Type B pancreatic cell (in vitro differentiated cells): ENCODE measurements at regions not wholly inside any gene's neighbourhood (a gene's known extent, or its start where the extent isn't known, plus 50 kb on each side); places are given as distances from the start of the nearest gene placed in this dataset.

Experiments
- DNase-seq: peaks from one replicate; pipeline ENCODE4 v3.0.0; 2021; ENCODE audit warnings: mixed read lengths; ENCODE audit not compliant: unreplicated experiment; ENCODE audit errors: extremely low spot score
- H3K27ac Mint-ChIP-seq: 2 replicates; pipeline ENCODE4 v1.8.0; 2021; ENCODE audit warnings: mild to moderate bottlenecking, mixed read lengths
- H3K27me3 Mint-ChIP-seq: 2 replicates; pipeline ENCODE4 v1.8.0; 2021; ENCODE audit warnings: mixed read lengths
- H3K36me3 Mint-ChIP-seq: 2 replicates; pipeline ENCODE4 v1.8.0; 2021; ENCODE audit warnings: mixed read lengths
- H3K4me1 Mint-ChIP-seq: one replicate; pipeline ENCODE4 v1.8.0; 2021; ENCODE audit warnings: mixed read lengths; ENCODE audit not compliant: unreplicated experiment
- H3K4me3 Mint-ChIP-seq: 2 replicates; pipeline ENCODE4 v1.8.0; 2021; ENCODE audit warnings: mild to moderate bottlenecking, mixed read lengths
- H3K9me3 Mint-ChIP-seq: 2 replicates; pipeline ENCODE4 v1.8.0; 2021; ENCODE audit warnings: mixed read lengths
- TF ChIP-seq, protein P1 (sequence below): fragments of 200-600 bp; sonication (generic); conservative IDR thresholded peaks from 2 replicates; pipeline ENCODE4 v1.5.0; 2021; ENCODE audit warnings: antibody characterized with exemption, mild to moderate bottlenecking

DNA sequence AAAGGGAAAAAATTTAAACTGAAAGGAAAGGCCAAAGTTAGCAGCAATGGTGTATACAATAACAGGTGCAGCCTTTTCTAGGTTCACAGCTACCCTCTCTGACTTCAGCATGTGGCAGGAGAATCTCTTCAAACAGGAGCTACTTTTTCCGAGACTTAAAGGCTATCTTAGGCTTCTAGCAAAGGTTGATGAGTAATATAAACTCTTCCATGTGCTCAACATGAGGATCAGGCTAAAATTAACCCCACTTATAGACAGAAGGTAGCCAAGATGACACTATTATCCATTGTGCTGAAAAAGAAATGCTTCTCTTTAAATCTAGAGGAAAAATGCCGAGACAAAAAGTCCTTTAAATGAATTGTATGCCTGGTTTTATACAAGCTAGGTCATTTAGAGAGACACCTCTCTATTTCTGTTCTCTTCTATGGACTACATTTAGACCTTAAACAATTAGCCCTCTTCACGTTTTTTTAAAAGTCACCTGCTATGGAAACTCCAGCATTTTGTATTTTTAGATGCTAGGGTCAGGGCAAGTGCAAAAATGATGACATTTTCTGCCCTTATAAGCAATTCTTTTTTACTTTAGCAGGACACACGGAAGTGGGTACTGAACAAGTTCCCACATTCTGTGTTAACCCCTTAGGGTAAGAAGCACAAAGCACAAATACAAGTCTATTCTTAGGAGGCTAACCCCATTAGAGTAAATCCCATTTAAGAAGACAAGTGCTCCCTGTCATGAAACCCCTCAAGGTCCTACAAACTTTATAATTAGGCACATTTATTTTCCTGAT is 216.8 kb upstream of the CITED2 start:
- H3K36me3 Mint-ChIP-seq: no peaks in the 10 kb centered on the region
- TF ChIP-seq, protein P1, sequence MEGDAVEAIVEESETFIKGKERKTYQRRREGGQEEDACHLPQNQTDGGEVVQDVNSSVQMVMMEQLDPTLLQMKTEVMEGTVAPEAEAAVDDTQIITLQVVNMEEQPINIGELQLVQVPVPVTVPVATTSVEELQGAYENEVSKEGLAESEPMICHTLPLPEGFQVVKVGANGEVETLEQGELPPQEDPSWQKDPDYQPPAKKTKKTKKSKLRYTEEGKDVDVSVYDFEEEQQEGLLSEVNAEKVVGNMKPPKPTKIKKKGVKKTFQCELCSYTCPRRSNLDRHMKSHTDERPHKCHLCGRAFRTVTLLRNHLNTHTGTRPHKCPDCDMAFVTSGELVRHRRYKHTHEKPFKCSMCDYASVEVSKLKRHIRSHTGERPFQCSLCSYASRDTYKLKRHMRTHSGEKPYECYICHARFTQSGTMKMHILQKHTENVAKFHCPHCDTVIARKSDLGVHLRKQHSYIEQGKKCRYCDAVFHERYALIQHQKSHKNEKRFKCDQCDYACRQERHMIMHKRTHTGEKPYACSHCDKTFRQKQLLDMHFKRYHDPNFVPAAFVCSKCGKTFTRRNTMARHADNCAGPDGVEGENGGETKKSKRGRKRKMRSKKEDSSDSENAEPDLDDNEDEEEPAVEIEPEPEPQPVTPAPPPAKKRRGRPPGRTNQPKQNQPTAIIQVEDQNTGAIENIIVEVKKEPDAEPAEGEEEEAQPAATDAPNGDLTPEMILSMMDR: no peak
- no peak for DNase-seq
- no peak overlapping the region for H3K4me3 Mint-ChIP-seq
- H3K4me1 Mint-ChIP-seq: peaks cover 55% of the 10 kb centered on the region
- H3K27ac Mint-ChIP-seq: no peak overlapping the region
- H3K27me3 Mint-ChIP-seq: no peaks in the 10 kb centered on the region
- H3K9me3 Mint-ChIP-seq: no peaks in the 10 kb centered on the region

- H3K27me3 Mint-ChIP-seq: no peaks in the 10 kb centered on the region
- H3K36me3 Mint-ChIP-seq: no peaks in the 10 kb centered on the region
- H3K9me3 Mint-ChIP-seq: no peaks in the 10 kb centered on the region
- H3K4me1 Mint-ChIP-seq: peaks cover 51% of the 10 kb centered on the region
- TF ChIP-seq, protein P1: no peak
- H3K4me3 Mint-ChIP-seq: no peak overlapping the region
- no peak for DNase-seq
- H3K27ac Mint-ChIP-seq: no peak overlapping the region
These were observed 215.8 kb upstream of the CITED2 start for GRCh38 chr6:139590206-139590605.

DNA sequence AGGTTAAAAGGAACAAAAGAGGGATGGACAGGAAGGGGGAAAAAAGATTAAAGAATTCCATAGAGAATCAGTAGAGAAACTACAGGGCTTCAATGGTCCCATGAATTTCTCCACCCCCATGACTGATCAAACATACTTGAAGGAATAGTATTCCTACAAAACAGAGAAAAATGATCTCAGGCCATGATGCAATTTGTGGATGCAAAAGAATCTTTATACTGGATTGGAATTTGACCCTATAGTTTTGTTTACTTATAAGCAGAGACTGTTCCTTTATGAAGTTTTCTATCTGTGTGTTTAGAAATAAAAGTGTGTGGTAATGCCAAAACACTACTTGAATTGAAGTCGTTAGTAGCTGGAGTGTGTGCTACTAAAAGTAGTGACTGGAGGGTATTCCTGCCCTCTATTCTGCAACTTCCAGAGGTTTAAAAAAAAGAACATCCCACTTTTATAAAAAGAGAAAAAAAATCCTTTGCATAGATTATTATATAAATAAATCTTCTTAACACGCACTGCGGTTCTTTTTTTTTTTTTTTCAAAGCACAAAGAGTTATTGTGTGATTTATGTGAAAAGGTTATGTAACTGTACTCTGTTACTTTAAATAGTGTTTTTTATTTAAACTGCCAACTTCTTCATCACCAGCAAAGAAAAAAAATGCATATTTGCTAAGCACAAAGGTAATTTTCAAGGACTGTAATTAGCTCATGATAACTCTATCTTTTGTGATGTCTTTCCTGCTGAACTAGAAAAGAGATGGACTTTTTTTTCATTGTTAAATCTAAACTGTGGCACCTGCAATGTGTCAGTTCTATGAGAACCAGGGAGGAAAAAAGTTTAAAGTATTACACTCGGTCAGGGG is 214.5 kb upstream of the CITED2 start:
- no peak for DNase-seq
- H3K36me3 Mint-ChIP-seq: no peaks in the 10 kb centered on the region
- peak overlapping the region; percentile 60 for H3K27ac Mint-ChIP-seq
- peak overlapping the region; percentile 29 for H3K4me3 Mint-ChIP-seq
- no peaks in the 10 kb centered on the region for H3K27me3 Mint-ChIP-seq
- TF ChIP-seq, protein P1: no peak
- H3K4me1 Mint-ChIP-seq: peaks cover 42% of the 10 kb centered on the region
- H3K9me3 Mint-ChIP-seq: no peaks in the 10 kb centered on the region

- no peak for DNase-seq
- TF ChIP-seq, protein P1: no peak
- Mint-ChIP-seq H3K27me3 (no peaks in the 10 kb centered on the region), H3K4me1 (peaks cover 42% of the 10 kb centered on the region), H3K4me3 (peak overlapping the region; percentile 29), H3K36me3 (peaks cover 4% of the 10 kb centered on the region), H3K9me3 (peaks cover 5% of the 10 kb centered on the region), H3K27ac (peak overlapping the region; percentile 60)
These were observed 213.7 kb upstream of the CITED2 start for GRCh38 chr6:139588076-139588639.

DNA sequence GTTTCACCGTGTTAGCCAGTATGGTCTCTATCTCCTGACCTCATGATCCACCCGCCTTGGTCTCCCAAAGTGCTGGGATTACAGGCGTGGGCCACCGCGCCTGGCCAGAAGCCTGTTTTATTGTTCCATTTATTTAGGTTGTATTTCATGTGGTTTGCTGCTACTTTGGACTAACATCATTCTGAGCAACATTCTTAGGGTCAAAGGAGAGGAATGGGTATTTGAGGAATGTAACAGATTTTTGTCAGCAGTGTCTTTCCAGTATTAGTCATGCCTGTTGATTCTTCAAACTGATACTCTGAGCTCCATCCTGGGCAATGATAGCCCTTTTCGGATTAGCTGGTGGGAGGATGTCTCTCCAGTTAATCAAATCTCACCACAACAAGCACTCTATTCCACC is 213.0 kb upstream of the CITED2 start:
- TF ChIP-seq, protein P1: no peak
- peak overlapping the region; percentile 60 for H3K27ac Mint-ChIP-seq
- peaks cover 42% of the 10 kb centered on the region for H3K4me1 Mint-ChIP-seq
- H3K36me3 Mint-ChIP-seq: peaks cover 4% of the 10 kb centered on the region
- no peaks in the 10 kb centered on the region for H3K27me3 Mint-ChIP-seq
- DNase-seq: no peak
- peak overlapping the region; percentile 19 for H3K4me3 Mint-ChIP-seq
- peaks cover 5% of the 10 kb centered on the region for H3K9me3 Mint-ChIP-seq
